Adipocyte (in vitro differentiated cells): ENCODE measurements at regions not wholly inside any gene's neighbourhood (a gene's known extent, or its start where the extent isn't known, plus 50 kb on each side); places are given as distances from the start of the nearest gene placed in this dataset.

Experiments used
- DNase-seq: peaks from one replicate; pipeline ENCODE4 v3.0.0-alpha.2; 2015; ENCODE audit warnings: low read depth
- H3K27me3 ChIP-seq: replicated peaks from 2 replicates; pipeline ENCODE4 v1.7.0; 2013; ENCODE audit warnings: mild to moderate bottlenecking, low read length, moderate library complexity; ENCODE audit not compliant: control insufficient read depth, insufficient read depth
- H3K36me3 ChIP-seq: 2 replicates; pipeline ENCODE4 v1.7.0; 2013; ENCODE audit warnings: low read length, mild to moderate bottlenecking, moderate library complexity; ENCODE audit not compliant: control insufficient read depth, insufficient read depth, severe bottlenecking
- H3K4me1 ChIP-seq: 2 replicates; pipeline ENCODE4 v1.7.0; 2013; ENCODE audit warnings: mild to moderate bottlenecking, low read length, moderate library complexity; ENCODE audit not compliant: control insufficient read depth, insufficient read depth
- H3K4me3 ChIP-seq: 2 replicates; pipeline ENCODE4 v1.7.0; 2013; ENCODE audit warnings: mild to moderate bottlenecking, low read length, moderate library complexity
- H3K9ac ChIP-seq: 2 replicates; pipeline ENCODE4 v1.7.0; 2013; ENCODE audit warnings: mild to moderate bottlenecking, low read length, moderate library complexity
- H3K9me3 ChIP-seq: 2 replicates; pipeline ENCODE4 v1.7.0; 2013; ENCODE audit warnings: mild to moderate bottlenecking, low read length, moderate library complexity; ENCODE audit not compliant: control insufficient read depth

- Histone ChIP-seq H3K4me3 (no peak overlapping the region), H3K9ac (no peak overlapping the region), H3K4me1 (peaks cover 34% of the 10 kb centered on the region), H3K9me3 (no peaks in the 10 kb centered on the region), H3K36me3 (no peaks in the 10 kb centered on the region), H3K27me3 (no peaks in the 10 kb centered on the region)
- DNase-seq, result peak; percentile 71
These were observed 253.2 kb downstream of the TTC32 start for GRCh38 chr2:19648583-19648982.

- H3K9ac ChIP-seq, result no peak overlapping the region
- no peaks in the 10 kb centered on the region for H3K9me3 ChIP-seq
- peaks cover 34% of the 10 kb centered on the region for H3K4me1 ChIP-seq
- no peak overlapping the region for H3K4me3 ChIP-seq
- no peaks in the 10 kb centered on the region for H3K27me3 ChIP-seq
- no peak for DNase-seq
- H3K36me3 ChIP-seq, result no peaks in the 10 kb centered on the region
These were observed 254.8 kb downstream of the TTC32 start for GRCh38 chr2:19646987-19647386.

- no peak overlapping the region for H3K9ac ChIP-seq
- peaks cover 15% of the 10 kb centered on the region for H3K4me1 ChIP-seq
- H3K36me3 ChIP-seq, result no peaks in the 10 kb centered on the region
- H3K4me3 ChIP-seq, result no peak overlapping the region
- DNase-seq, result no peak
- no peaks in the 10 kb centered on the region for H3K9me3 ChIP-seq
- H3K27me3 ChIP-seq, result no peaks in the 10 kb centered on the region
These were observed 257.0 kb downstream of the TTC32 start for GRCh38 chr2:19644763-19645162.

- no peak overlapping the region for H3K9ac ChIP-seq
- H3K4me3 ChIP-seq, result no peak overlapping the region
- no peaks in the 10 kb centered on the region for H3K9me3 ChIP-seq
- no peaks in the 10 kb centered on the region for H3K36me3 ChIP-seq
- peak; percentile 43 for DNase-seq
- no peaks in the 10 kb centered on the region for H3K27me3 ChIP-seq
- no peaks in the 10 kb centered on the region for H3K4me1 ChIP-seq
These were observed 258.7 kb downstream of the TTC32 start for GRCh38 chr2:19643117-19643518.

- H3K36me3 ChIP-seq, result no peaks in the 10 kb centered on the region
- no peaks in the 10 kb centered on the region for H3K4me1 ChIP-seq
- no peaks in the 10 kb centered on the region for H3K27me3 ChIP-seq
- DNase-seq, result no peak
- H3K9me3 ChIP-seq, result no peaks in the 10 kb centered on the region
- no peak overlapping the region for H3K9ac ChIP-seq
- no peak overlapping the region for H3K4me3 ChIP-seq
These were observed 259.3 kb downstream of the TTC32 start for GRCh38 chr2:19642501-19642900.

GRCh38 chr2:19635951-19636510 lies 265.8 kb downstream of the TTC32 start:
- Histone ChIP-seq H3K4me1 (peaks cover 19% of the 10 kb centered on the region), H3K27me3 (no peaks in the 10 kb centered on the region), H3K4me3 (no peak overlapping the region), H3K9me3 (no peaks in the 10 kb centered on the region), H3K36me3 (no peaks in the 10 kb centered on the region), H3K9ac (no peak overlapping the region)
- DNase-seq, result no peak

- peak; percentile 30 for DNase-seq
- Histone ChIP-seq H3K4me1 (peaks cover 20% of the 10 kb centered on the region), H3K9ac (no peak overlapping the region), H3K36me3 (no peaks in the 10 kb centered on the region), H3K9me3 (peaks cover 10% of the 10 kb centered on the region), H3K27me3 (no peaks in the 10 kb centered on the region), H3K4me3 (no peak overlapping the region)
These were observed 269.3 kb downstream of the TTC32 start for GRCh38 chr2:19632403-19632991.

- peaks cover 16% of the 10 kb centered on the region for H3K9me3 ChIP-seq
- H3K4me1 ChIP-seq, result peaks cover 20% of the 10 kb centered on the region
These were observed 269.9 kb downstream of the TTC32 start for GRCh38 chr2:19631871-19632270.

GRCh38 chr2:19630921-19631320 lies 270.9 kb downstream of the TTC32 start:
- H3K4me3 ChIP-seq, result no peak overlapping the region
- peaks cover 20% of the 10 kb centered on the region for H3K4me1 ChIP-seq
- no peaks in the 10 kb centered on the region for H3K36me3 ChIP-seq
- no peak overlapping the region for H3K9ac ChIP-seq
- no peak for DNase-seq
- H3K27me3 ChIP-seq, result no peaks in the 10 kb centered on the region
- H3K9me3 ChIP-seq, result peaks cover 17% of the 10 kb centered on the region

More at GRCh38 chr2:19631871-19632270, 269.9 kb downstream of the TTC32 start:
- Histone ChIP-seq H3K27me3 (no peaks in the 10 kb centered on the region), H3K36me3 (no peaks in the 10 kb centered on the region), H3K9ac (no peak overlapping the region), H3K4me3 (no peak overlapping the region)
- DNase-seq, result no peak

- H3K36me3 ChIP-seq, result no peaks in the 10 kb centered on the region
- peak overlapping the region; percentile 9 for H3K4me3 ChIP-seq
- no peak for DNase-seq
- H3K9ac ChIP-seq, result no peak overlapping the region
- peaks cover 17% of the 10 kb centered on the region for H3K9me3 ChIP-seq
- H3K27me3 ChIP-seq, result no peaks in the 10 kb centered on the region
- H3K4me1 ChIP-seq, result peaks cover 13% of the 10 kb centered on the region
These were observed 268.9 kb upstream of the OSR1 start for GRCh38 chr2:19627359-19627758.

GRCh38 chr2:19623488-19623887 lies 265.1 kb upstream of the OSR1 start:
- Histone ChIP-seq H3K9ac (no peak overlapping the region), H3K4me1 (no peaks in the 10 kb centered on the region), H3K27me3 (no peaks in the 10 kb centered on the region), H3K4me3 (no peak overlapping the region), H3K9me3 (peaks cover 25% of the 10 kb centered on the region), H3K36me3 (no peaks in the 10 kb centered on the region)
- DNase-seq, result peak; percentile 41
